ACHN (cell line): ENCODE measurements at regions not wholly inside any gene's neighbourhood (a gene's known extent, or its start where the extent isn't known, plus 50 kb on each side); places are given as distances from the start of the nearest gene placed in this dataset.

Source experiments
- DNase-seq: peaks from one replicate; pipeline ENCODE4 v3.0.0-alpha.2; 2015
- in situ Hi-C: cut with HindIII; loops from 2 replicates; pipeline ENCODE4 v1.10.0; 2017; ENCODE audit warnings: low sequenced_read_pairs, low pct_ligation_motif_present, low pct_unique_long_range_greater_than_20kb

GRCh38 chr16:73177729-73178295 lies 129.9 kb upstream of the ZFHX3 start:
- in situ Hi-C loops: no loop called here
- no peak for DNase-seq

GRCh38 chr16:73176577-73177013 lies 128.7 kb upstream of the ZFHX3 start:
- in situ Hi-C loops: no loop called here
- DNase-seq: peak; percentile 20

GRCh38 chr16:73172973-73173709 lies 125.2 kb upstream of the ZFHX3 start:
- DNase-seq: no peak
- in situ Hi-C loops: no loop called here

GRCh38 chr16:73172241-73172972 lies 124.5 kb upstream of the ZFHX3 start:
- in situ Hi-C loops: no loop called here
- no peak for DNase-seq

GRCh38 chr16:73171901-73172240 lies 123.9 kb upstream of the ZFHX3 start:
- in situ Hi-C loops: no loop called here

GRCh38 chr16:73171380-73171779 lies 123.5 kb upstream of the ZFHX3 start:
- in situ Hi-C loops: no loop called here
- DNase-seq: no peak

More at GRCh38 chr16:73171901-73172240, 123.9 kb upstream of the ZFHX3 start:
- DNase-seq: no peak

GRCh38 chr16:73170612-73171038 lies 122.7 kb upstream of the ZFHX3 start:
- no peak for DNase-seq
- in situ Hi-C loops: no loop called here

- no peak for DNase-seq
- in situ Hi-C loops: no loop called here
These were observed 119.1 kb upstream of the ZFHX3 start for GRCh38 chr16:73166947-73167550.

GRCh38 chr16:73166441-73166851 lies 118.5 kb upstream of the ZFHX3 start:
- DNase-seq: no peak
- in situ Hi-C loops: no loop called here

- DNase-seq: no peak
- in situ Hi-C loops: no loop called here
These were observed 115.4 kb upstream of the ZFHX3 start for GRCh38 chr16:73163238-73163815.

GRCh38 chr16:73161977-73162376 lies 114.0 kb upstream of the ZFHX3 start:
- in situ Hi-C loops: no loop called here
- no peak for DNase-seq

GRCh38 chr16:73159296-73159695 lies 111.4 kb upstream of the ZFHX3 start:
- DNase-seq: no peak

GRCh38 chr16:73157861-73158260 lies 109.9 kb upstream of the ZFHX3 start:
- in situ Hi-C loops: no loop called here
- no peak for DNase-seq

More at GRCh38 chr16:73159296-73159695, 111.4 kb upstream of the ZFHX3 start:
- in situ Hi-C loops: no loop called here

GRCh38 chr16:73154063-73154870 lies 106.3 kb upstream of the ZFHX3 start:
- DNase-seq: no peak

GRCh38 chr16:73152386-73153125 lies 104.6 kb upstream of the ZFHX3 start:
- no peak for DNase-seq

More at GRCh38 chr16:73154063-73154870, 106.3 kb upstream of the ZFHX3 start:
- in situ Hi-C loops: no loop called here

GRCh38 chr16:73151941-73152340 lies 104.0 kb upstream of the ZFHX3 start:
- no peak for DNase-seq
- in situ Hi-C loops: no loop called here

More at GRCh38 chr16:73152386-73153125, 104.6 kb upstream of the ZFHX3 start:
- in situ Hi-C loops: no loop called here

- in situ Hi-C loops: no loop called here
- no peak for DNase-seq
These were observed 103.3 kb upstream of the ZFHX3 start for GRCh38 chr16:73151225-73151624.
